HG03378 (cell line): ENCODE measurements at regions not wholly inside any gene's neighbourhood (a gene's known extent, or its start where the extent isn't known, plus 50 kb on each side); places are given as distances from the start of the nearest gene placed in this dataset.

Experiments
- ATAC-seq: cut with Tn5 transposase; IDR thresholded peaks from one replicate; pipeline ENCODE4 v1.9.1; 2021; ENCODE audit warnings: mild to moderate bottlenecking, moderate library complexity; ENCODE audit not compliant: unreplicated experiment

DNA sequence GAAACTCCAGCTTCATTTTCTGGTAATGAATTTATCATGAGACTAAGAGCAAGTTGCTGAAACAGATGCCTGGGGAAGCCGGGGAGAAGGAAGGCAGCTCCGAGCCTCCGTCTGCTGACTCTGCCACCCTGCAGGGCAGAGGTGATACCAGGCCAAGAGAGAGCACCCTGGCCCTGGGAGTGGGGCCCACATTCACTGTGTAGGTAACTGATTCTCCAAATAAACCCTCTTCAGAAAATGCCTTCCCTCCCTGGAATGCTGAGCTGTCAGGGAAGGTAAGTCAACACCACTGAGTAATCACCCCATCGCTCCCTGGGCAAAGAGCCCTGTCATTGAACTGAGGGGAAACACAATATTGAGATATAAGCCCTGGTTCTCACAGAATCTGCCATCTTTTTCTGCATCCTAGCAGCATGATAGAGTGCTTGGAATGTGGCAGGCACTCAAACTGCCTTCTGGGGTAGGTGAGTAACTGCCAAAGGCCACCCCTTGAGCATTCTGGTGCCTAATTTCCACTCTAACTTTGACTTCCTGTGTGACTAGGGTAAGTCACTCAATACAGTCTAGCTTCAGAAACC is 147.6 kb downstream of the SPATA19 start:
- no peak for ATAC-seq

DNA sequence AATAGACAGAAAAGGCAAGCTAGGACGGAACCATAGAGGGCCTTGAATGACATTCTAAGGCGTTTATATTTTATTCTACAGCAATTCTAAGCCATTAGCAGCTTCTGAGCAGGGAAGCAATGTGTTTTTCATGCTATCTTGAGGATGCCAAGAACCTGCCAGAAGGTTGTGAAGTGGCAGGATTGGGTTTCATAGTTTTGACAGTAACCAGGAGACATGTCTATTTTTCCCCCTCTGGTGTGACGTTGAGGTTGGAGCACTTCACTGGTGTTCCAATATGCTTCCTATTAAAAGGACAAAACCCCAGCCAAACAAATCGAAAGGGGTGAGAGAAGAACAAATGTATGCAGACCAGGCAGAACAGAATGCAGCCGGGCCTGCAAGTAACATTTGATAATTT is 148.2 kb downstream of the SPATA19 start:
- ATAC-seq = no peak

DNA sequence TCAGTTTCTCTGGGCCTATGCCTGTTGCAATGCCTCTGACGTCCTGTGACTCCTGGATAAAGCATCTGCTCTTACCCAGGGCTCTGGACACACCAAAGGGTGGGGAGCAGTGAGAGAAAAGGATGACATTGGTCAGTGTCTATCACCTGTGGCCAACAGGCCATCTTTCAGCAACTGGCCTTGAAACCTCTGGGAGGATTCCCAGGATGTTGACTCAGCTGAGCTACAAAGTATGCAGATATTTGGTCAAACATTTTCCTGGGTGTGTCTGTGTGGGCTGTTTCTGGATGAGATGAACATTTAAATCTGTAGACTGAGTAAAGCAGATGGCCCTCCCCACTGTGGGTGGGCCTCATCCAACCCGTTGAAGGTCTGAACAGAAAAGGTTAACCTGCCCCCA is 149.9 kb downstream of the SPATA19 start:
- ATAC-seq = no peak

DNA sequence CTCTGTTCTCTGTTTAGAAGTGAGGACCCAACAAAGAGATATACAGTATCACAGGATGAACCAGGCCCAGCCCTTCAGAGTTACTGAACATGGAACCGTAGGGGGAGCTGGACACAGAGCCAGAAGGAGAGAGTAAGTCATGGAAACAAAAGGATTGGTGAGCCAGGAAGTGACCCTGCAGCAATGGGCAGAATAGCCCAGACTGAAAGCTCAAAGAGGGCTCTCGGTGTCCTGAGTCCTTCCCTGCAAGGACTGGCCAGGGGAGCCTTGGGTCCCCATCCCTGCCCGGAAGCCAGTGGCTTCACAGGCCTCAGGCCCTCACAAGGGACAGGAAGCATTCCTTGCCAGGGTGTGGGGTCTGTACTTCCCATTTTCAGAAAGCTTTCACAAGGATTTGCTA is 150.6 kb downstream of the SPATA19 start:
- ATAC-seq = no peak

DNA sequence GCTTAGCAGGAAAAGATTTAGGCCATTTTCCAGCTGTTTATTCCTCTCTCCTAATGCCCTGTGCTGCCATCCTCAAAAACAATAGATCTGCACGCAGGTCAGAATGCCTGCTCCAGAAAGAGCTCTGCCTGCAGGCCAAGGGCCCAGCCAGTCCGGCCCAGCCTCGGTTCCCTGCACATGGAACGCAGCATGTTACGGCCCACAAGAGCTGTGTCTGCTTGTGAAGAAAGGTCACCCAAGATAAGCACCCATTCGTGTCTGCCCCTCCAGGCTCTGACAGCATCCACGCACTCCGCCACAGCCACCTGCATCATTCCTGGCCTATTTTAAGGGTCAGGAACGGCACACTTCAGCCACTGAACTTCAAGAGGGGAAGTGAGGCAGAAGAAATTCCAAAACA is 152.2 kb downstream of the SPATA19 start:
- ATAC-seq = no peak

DNA sequence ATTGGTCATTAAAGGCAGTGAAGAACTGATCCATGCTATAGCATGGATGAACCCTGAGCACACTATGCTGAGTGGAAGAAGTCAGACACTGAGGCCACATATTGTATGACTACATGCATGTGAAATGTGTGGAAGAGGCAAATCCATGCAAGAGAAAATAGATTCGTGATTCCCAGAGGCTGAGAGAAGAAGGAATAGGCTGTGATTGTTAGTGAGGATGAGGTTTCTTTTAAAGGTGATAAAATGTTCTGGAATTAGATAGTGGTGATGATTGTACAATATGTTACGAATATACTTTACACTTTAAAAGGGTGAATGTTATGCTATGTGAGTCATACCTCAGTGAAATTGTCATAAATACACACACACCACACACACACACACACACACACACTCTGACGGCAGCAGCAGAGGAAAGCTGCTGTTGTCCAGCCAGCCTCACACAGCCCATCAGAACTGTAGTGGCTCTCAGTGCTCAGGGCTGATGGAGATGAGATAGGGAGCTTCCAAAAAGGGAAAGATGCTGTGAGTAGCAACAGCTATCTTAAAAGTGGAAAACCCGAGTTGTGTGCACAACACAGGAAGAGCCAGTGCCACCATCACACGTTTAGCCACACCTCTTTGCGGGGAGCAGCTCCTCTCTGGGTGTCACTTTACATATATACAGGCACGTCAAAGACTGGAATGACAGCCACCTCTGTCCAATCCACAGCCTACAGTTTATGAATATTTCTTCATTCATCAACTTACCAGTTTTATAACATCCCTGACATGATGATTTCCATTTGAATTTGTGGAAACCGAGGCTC is 153.0 kb downstream of the SPATA19 start:
- no peak for ATAC-seq

DNA sequence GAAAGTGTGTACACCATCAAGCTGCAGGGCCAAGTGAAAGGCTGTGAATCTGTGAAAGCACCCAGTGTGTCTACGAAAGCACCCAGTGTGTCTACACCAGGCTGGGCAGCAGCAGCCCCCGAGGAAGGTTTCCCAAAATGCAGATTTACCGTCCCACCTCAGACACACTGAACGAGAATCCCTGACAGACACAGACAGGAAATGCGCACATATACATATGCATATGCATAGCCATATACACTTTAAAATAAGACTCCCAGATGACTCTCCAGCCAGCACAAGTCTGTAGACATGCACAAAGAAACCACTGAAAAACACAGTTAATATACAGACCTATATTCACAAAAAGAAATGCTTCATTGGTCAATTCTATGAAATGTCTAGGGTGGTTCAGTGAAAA is 155.5 kb upstream of the OPCML start:
- no peak for ATAC-seq

DNA sequence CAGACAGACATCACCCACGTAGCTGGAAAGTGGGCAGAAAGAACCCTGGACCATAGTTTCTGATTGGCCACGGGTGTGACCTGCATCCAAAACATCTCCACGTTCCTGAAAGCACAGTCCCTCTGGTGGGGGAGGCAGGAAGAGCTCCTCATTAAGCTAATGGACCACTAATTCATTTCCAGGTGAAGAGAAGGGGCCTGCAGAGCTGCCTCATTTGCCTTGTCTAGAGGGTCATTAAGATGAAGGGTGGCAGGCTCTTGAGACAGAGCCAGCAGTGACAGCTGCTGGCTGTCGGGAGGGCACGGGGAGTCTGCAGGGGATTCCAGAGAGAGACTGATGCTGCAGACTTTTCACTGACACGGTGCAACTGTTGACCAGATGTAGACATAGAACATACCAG is 149.6 kb upstream of the OPCML start:
- ATAC-seq = no peak

DNA sequence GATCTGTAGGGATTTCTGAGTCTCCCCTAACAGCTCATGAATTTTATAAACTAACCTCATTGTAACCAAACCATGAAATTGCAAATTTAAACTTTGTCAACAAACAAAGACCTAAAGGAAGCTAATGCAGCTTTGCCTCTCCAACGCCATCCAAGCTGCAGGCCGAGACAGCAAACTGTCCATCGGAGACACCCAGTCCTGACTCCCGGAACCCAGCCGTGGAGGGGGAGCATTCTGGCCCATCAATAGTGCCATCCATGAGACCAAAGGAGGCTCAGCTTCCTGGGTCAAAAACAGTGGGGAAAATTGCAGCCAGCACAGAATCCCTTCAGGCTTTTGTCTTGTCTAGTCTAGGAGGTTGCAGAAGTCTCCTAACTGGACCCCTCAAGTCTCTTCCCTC is 147.6 kb upstream of the OPCML start:
- no peak for ATAC-seq

DNA sequence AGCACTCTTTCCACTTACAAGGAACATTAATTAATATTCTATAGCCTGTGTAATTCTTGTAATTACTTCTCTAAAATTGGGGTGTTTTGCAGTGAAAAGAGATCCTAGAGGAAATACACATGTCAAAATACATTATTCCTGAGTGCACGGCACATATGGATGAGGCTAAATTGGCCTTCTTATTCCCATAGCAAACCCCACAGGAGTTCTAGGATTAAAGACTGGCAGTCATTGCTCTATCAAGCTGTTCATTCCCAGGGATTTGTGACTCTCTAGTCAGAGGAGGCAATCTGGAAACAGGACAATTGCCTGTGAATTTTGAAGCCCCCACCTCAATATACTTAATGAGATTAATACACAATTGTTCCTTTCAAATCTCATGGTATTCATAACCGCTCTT is 145.9 kb upstream of the OPCML start:
- ATAC-seq = no peak

DNA sequence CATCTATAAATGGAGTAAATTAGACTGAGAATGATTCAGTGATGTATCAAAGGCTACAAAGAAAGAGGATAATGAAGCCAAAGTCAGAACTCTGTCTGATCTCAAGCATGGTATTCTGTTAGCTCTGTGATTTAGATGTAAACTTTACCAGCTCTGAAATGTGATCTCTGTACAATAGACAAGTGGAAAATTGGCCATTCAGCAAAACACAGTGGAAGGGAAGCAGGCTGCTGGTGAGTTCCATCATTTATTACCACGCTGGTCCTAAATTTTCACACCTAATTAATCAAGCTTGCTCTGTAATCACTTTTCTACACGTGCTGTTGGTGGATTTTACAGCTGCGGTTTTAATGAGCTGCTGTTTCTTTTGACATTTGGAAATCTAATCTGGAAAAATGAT is 145.1 kb upstream of the OPCML start:
- ATAC-seq = no peak

DNA sequence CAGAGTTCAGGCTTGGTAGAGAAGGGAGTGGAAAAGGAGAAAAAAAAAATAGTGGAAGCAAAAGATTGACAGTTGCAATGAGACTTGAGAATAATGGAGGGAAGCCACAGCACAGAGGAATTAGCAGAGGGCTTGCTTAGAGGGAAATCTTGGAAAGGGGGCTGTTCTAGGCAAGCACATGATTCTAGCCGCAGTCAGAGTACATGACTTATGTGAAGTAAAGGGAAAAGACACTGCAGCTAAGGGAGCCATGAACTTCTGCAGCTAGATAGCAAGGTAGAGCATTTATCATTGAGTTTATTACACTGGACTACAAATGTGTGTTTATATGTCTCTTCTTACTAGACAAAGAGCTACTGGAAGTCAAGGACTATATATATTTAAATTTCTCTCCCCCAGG is 144.0 kb upstream of the OPCML start:
- no peak for ATAC-seq

DNA sequence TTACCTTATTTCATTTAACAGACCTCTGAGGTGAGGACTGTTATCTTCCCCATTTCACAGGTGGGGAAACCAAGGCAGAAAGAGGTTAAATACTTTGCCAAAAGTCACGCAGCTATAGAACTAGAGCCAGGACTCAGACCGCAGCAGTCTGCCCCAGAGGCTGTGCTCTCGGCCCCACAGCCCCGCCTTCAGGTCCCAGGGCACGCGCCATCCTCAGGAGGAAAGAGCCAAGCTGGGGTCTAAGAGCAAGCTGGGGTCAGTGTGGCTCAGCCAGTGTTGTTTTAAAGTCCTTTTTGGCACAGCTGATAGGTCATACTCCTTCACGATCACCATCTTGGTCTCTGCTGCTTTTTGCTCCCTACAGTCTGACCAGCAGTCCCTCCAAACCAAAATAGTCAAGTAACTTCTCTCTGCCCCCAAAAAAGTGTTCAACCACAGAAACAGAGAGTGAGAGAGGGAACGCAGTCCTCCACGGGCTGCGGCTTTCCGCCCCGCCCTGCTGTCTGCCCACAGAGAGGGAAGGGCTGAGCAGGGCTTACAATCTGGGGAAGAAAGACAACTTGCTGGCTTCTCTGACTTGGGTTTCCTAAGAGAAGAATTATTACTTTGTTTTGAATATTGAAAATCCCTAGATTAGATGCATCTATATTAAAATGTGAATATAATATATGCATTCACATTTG is 137.2 kb upstream of the OPCML start:
- no peak for ATAC-seq

DNA sequence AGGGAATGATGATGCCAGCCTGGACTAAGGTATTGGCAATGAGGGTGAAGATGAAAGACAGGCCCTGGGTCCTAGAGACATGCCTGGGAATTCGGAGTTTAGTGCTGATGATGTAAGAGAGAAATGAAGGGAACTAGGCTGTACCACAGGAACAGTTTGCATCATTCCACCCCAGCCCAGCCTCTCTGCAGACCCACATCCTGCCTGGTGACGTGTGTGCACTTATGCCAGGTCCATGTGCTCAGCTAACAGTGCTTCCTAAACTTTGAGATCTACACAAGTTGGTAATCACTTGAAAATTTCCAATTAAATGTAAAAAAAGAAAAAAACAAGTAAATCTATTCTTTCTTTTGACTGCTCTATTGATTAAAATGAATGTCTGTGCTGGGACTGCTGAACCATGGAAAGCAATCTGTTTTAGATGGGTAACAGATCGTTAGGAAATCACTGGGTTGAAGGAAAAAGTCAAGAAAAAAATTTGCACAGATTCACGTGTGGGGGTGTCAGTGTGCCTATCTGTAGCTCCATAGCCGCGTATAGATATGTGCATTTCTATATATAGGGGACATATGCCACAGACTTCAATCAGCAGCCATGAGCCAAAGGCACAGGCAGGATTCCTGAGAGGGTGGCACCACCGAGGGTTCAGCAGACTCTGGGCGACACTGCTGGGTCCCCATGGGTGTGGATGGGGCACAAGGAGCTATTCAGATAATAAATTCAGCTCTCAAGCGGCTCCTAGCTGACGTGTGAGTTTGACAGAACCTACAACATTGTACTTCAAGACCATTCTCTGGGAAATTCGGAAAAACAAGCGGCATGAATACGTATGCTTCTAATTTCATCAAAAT is 131.1 kb upstream of the OPCML start:
- ATAC-seq = no peak

DNA sequence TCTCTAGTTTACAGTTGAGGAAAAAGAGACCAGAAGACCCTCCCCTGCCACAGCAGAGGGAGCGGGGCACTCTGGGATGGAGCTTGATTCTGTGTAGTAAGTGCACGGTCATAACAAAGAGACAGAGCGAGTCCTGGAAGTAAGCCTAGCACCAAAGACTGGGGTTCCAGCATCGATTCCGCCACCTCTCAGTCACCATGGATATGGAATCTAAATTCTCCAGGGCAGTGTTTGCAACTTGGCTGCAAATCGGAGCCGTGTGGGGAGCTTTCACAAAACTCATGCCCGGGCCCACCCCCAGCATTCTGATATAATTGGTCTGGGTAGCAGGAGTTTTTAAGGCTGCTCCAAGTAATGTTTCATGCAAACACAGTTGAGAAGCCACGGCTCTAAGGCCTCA is 129.5 kb upstream of the OPCML start:
- no peak for ATAC-seq

DNA sequence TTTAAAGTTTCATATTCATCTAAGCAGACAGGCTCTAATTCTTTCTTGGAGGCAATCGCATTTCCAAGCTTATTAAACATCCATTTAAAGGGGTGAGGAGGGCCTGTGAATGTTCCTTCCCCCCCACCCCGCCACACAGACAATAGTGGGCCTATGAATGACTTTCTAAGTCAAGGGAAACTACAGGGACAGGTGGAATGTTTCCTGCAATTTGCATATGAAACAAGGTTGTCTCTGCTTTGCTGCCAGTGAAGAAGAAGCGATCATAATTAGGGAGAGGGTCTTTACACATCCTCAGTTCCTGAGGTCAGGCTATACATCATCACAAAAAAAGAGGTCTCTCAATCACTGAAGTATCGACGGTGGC is 127.9 kb upstream of the OPCML start:
- ATAC-seq = no peak

DNA sequence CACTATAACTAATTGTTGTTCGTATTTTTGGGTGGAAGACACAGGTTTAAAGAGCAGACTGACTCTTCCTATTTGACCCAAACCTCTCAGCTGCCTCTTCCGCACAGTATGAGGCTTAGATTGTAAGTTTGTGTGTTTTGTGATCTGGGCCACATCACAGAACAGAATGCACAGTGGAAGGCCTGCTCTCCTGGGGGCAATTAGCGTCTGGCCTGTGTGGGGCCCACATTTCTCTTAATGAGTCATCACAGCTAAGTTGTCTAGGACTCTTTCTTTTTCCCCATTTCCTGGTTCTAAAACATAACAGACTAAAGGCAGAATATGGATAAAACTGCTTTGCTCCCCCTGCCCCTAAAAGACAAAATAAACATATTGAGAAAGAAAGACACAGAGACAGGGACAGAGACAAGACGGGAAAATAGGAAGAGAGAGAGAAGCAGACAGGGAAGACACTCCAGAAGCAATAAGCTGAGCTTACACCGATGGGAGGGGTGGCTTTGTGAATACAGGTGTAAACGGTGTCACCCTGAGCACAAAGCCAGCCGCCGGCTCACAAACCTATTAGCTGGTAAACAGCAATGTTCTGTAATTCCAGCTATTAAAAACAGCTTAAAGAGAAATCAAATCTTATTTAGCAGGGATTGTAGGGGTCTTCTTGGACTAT is 127.4 kb upstream of the OPCML start:
- ATAC-seq = peak; percentile 86

DNA sequence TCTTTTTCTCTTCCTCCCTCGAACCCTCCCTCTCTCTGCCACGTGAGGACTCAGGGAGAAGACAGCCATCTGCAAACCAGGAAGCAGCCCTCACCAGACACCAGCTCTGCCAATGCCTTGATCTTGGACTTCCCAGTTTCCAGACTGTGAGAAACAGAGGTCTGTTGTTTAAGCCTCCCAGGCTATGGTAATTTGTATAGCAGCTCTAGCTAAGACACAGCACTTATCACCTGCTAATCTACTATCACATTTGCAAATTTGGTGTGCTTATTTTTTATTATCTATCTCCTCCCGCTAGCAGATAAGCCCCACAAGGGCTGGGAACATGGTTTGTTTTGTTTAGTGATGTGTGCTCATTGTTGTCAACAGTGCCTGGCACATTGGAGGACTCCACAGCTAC is 124.8 kb upstream of the OPCML start:
- ATAC-seq = no peak

DNA sequence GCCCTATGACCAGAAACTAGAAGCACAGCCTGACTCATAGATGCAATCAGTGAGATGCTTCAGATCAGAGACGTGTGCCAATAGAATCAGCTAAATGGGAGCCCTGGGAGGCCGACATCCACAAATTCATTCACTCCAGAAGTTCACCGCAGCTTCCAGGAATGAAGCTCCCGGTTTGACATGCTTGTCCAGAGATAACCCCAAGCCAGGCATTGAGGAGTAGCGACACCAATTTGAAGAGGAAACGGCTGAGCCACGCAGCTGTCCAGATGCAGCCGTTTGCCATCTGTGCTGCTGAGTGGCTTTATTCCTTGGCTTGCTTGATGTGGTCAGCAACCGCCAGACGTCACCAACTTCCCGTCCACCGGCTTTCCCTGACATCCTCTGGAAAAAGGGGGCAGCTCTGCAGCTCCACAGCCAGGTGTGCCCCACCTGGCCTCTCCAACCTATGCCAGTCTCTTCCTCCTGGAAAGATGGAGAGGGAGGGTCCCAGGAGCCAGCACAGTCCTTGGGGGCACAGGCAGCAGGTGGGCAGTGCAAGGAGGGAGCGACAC is 123.9 kb upstream of the OPCML start:
- no peak for ATAC-seq

DNA sequence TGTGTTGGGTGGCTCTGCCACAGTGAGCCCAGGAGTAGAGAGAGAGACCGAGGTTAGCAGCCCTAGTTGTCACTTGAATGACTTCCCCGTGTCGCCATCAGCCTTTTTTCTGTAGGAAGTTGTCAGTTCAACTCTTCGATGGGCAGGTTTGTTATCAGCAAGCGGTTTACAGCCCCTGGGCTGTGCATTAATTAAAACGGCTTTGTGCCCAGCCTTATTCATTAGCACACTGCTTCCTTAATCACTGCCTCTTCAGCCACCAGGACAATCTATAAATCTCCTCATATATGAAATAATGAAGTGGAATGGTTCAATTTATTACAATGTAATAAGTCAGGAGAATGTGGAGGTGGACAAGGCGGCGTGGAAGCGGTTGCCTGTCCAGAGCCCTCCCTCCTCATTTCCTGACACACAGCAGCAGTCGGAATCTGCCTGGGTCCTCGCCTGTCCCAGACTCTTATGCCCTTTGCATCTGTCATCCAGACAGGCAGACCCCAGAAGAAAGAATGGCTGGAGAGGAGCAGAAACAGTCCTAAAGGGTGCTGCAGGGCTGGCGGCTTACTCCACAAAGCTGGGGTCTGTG is 122.4 kb upstream of the OPCML start:
- ATAC-seq = no peak
